Stimulated activated CD8-positive, alpha-beta memory T cell treated with anti-CD3 and anti-CD28 coated beads, Interleukin-15, amount 100 ng/mL, for 48 hours (primary cell): ENCODE measurements at regions not wholly inside any gene's neighbourhood (a gene's known extent, or its start where the extent isn't known, plus 50 kb on each side); places are given as distances from the start of the nearest gene placed in this dataset.

ENCODE experiments used
- DNase-seq, 2 donors: peaks; one replicate each; pipeline ENCODE4 v3.0.0-alpha.2; 2020; ENCODE audit warnings: low read depth in 2 of 2

DNA sequence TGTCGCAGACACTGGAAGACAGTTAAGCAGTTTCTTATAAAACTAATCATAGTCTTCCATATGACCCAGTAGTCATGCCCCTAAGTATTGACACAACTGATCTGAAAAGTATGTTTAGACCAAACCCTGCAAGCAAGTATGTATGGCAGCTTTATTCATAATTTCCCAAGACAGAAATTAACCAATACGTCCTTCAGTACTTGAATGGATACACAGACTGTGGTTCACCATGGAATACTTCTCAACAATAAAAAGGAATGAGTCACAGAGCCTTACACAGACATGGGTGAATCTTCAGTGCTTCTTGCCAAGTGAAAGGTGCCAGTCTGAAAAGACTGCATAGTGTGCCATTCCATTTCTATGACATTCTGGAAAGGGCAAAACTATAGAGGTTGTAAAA, 50.2 kb upstream of the AKR1E2 start:
- DNase-seq: no peak

GRCh38 chr10:4772202-4772570, 53.8 kb upstream of the AKR1E2 start:
- DNase-seq: no peak

- DNase-seq: no peak
Observed at GRCh38 chr10:4771554-4772201, 54.3 kb upstream of the AKR1E2 start.

GRCh38 chr10:4770801-4771553, 55.0 kb upstream of the AKR1E2 start:
- no peak for DNase-seq

GRCh38 chr10:4768416-4768815, 57.6 kb upstream of the AKR1E2 start:
- no peak for DNase-seq

DNA sequence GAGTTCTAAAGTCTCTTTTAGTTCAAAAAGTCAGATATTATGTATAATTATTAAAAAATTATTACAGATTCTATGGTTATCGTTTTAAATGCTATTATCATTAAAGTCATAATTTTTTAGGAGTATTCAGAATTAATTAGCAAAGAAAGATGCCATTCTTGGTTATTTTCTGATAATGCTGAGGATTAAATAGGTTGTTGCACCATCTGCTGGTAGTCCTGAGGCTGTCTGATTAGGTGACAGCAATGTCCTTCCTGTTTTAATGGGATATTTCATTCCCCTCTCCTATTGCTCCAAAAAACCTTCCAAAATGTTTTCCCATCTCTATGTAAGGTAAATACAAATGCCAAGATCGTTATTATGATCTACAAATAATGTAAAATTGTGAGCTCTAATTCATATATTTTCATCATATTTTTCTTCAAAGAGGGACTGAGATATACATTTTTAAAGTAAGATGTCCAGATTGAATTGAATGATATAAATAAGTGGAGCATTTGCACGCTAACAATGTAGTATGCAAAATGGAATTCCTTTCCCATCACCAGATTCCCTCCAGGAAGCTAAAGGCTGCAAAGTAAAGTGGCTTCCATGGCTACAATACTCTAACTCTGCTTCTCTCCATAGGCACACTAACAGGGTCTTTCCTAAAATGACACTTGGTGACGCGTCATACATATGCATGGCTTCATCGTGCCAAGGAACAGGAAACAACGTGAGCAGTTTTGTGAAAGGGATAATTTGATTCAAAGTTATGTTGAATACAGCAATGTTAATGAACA, 58.8 kb upstream of the AKR1E2 start:
- no peak for DNase-seq

GRCh38 chr10:4766454-4766853, 59.6 kb upstream of the AKR1E2 start:
- DNase-seq: no peak

- DNase-seq: no peak
Observed at GRCh38 chr10:4765428-4765827, 60.6 kb upstream of the AKR1E2 start.

- DNase-seq: no peak
Observed at GRCh38 chr10:4763960-4764428, 62.0 kb upstream of the AKR1E2 start.

DNA sequence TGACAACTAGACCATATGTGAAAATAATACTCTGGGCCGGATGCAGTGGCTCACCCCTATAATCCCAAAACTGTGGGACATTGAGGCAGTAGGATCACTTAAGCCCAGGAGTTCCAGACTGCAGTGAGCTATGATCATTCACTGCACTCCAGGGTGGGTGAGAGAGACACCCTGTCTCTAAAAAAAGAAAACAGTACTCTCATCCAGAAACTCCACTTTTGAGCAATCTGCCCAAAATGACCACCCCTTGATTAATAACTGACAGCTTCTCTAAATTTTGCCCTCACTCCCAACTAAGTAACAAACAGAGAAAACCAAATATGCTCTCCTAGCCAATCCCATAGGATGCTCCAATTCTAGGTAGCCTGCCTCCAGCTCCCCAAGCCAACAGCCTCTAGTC, 62.5 kb upstream of the AKR1E2 start:
- DNase-seq: no peak

GRCh38 chr10:4758256-4758655, 67.8 kb upstream of the AKR1E2 start:
- DNase-seq: no peak

DNA sequence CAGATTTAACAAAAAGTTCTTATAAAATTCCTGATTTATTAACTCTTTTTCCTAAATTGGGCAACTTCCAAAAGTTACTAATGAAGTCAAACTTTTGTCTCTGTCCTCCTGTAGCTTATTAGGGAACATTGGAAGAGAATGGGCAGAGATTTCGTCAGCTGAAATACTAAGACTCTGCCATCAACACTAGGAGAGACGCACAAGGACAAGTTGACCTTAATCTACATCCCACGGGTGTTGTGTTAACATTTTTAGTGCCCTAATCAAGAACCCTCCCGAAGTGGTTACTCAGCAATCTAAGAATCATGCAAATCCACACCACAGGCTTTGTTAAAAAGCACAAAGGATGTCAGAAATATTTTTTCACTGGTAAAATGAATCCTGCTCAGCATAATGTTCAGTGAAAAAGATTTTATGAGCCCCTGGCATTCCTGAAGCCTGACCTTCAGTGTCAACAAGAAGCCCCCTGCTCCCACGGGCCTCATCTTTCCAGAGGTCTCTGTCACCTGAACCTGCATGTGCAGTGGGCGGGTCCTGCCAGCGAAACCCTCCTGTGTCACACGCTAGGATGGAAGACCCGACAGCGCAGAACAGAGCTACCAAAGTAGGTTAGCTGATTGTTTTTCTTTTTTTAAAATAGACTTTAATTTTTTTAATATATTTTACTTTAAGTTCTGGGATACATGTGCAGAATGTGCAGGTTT, 70.6 kb upstream of the AKR1E2 start:
- DNase-seq: no peak

GRCh38 chr10:4754143-4754542, 71.9 kb upstream of the AKR1E2 start:
- DNase-seq: no peak

GRCh38 chr10:4751211-4751610, 74.8 kb upstream of the AKR1E2 start:
- no peak for DNase-seq

GRCh38 chr10:4749271-4749574, 76.8 kb upstream of the AKR1E2 start:
- DNase-seq: no peak

- DNase-seq: no peak
Observed at GRCh38 chr10:4748491-4749270, 77.3 kb upstream of the AKR1E2 start.

- no peak for DNase-seq
Observed at GRCh38 chr10:4742217-4742616, 83.8 kb upstream of the AKR1E2 start.

DNA sequence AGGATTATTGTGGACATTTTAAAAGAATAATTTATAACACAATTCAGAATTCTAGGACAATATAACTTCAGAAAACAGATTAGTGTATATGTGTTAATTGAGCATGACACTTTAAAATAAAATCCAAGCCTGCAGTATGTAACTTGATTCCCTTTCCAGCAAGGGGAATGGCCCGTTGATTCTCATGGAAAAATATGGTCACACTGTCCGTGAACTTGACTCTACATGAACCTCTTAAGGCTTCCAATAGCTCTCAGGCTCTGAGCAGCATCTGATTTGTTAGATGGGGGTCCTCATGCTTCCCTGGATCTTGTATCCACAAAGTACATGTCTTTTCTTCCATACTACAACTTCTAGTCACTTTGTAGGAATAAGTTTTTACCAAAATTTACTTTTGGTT, 85.5 kb upstream of the AKR1E2 start:
- DNase-seq: no peak

GRCh38 chr10:4736608-4737007, 89.4 kb upstream of the AKR1E2 start:
- DNase-seq: no peak

DNA sequence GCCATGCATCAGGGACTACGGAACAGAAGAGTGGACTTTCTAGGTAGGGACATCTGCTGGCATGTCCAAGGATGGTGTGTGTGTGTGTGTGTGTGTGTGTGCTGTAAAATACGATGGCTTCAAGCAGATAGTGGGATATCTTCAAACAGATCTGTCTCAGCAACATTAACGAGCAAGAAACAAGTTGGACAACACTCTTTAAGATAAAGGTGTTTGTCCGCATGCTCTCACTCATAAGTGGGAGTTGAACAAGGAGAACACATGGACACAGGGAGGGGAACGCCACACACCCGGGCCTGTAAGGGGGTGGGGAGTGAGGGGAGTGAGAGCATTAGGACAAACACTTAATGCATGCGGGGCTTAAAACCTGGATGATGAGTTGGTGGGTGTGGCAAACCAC, 89.8 kb upstream of the AKR1E2 start:
- no peak for DNase-seq

GRCh38 chr10:4733843-4734224, 92.2 kb upstream of the AKR1E2 start:
- no peak for DNase-seq
